ENCODE measurements at regions not wholly inside any gene's neighbourhood (a gene's known extent, or its start where the extent isn't known, plus 50 kb on each side); places are given as distances from the start of the nearest gene placed in this dataset.
"Not testable (repeated sequence)": the region's sequence is repeated elsewhere in the genome, so short reads cannot be mapped to it uniquely, and the experiment has no call there.

GRCh38 chr14:38921893-38922292 lies 181.1 kb downstream of the SEC23A start:
- TF ChIP-seq, protein P1, sequence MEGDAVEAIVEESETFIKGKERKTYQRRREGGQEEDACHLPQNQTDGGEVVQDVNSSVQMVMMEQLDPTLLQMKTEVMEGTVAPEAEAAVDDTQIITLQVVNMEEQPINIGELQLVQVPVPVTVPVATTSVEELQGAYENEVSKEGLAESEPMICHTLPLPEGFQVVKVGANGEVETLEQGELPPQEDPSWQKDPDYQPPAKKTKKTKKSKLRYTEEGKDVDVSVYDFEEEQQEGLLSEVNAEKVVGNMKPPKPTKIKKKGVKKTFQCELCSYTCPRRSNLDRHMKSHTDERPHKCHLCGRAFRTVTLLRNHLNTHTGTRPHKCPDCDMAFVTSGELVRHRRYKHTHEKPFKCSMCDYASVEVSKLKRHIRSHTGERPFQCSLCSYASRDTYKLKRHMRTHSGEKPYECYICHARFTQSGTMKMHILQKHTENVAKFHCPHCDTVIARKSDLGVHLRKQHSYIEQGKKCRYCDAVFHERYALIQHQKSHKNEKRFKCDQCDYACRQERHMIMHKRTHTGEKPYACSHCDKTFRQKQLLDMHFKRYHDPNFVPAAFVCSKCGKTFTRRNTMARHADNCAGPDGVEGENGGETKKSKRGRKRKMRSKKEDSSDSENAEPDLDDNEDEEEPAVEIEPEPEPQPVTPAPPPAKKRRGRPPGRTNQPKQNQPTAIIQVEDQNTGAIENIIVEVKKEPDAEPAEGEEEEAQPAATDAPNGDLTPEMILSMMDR (conservative IDR thresholded peaks at IDR 0.05 in 1 of 2, IDR thresholded peaks at IDR 0.05 in 1 of 2; ENCODE audit: low read depth in 1 of 2, low read length in 2 of 2): not testable (repeated sequence)
- not testable (repeated sequence) for TF ChIP-seq EZH2 (IDR thresholded peaks at IDR 0.05; ENCODE audit: low read length, missing control alignments)

Data from fibroblast of lung (primary cell).